A172 (cell line): ENCODE measurements at regions not wholly inside any gene's neighbourhood (a gene's known extent, or its start where the extent isn't known, plus 50 kb on each side); places are given as distances from the start of the nearest gene placed in this dataset.

Source experiments
- DNase-seq: peaks from one replicate; pipeline ENCODE4 v3.0.0-alpha.2; 2015; ENCODE audit warnings: low spot score

- no peak for DNase-seq
Measured at GRCh38 chr22:48752451-48753380, 1075.0 kb downstream of the BRD1 start.

- DNase-seq, result no peak
Measured at GRCh38 chr22:48751539-48752437, 1075.9 kb downstream of the BRD1 start.

- DNase-seq, result no peak
Measured at GRCh38 chr22:48750826-48751440, 1076.7 kb downstream of the BRD1 start.

GRCh38 chr22:48750282-48750681, 1077.4 kb downstream of the BRD1 start:
- DNase-seq, result no peak

- DNase-seq, result no peak
Measured at GRCh38 chr22:48749555-48750227, 1078.0 kb downstream of the BRD1 start.

- DNase-seq, result no peak
Measured at GRCh38 chr22:48748860-48749554, 1078.7 kb downstream of the BRD1 start.

DNA sequence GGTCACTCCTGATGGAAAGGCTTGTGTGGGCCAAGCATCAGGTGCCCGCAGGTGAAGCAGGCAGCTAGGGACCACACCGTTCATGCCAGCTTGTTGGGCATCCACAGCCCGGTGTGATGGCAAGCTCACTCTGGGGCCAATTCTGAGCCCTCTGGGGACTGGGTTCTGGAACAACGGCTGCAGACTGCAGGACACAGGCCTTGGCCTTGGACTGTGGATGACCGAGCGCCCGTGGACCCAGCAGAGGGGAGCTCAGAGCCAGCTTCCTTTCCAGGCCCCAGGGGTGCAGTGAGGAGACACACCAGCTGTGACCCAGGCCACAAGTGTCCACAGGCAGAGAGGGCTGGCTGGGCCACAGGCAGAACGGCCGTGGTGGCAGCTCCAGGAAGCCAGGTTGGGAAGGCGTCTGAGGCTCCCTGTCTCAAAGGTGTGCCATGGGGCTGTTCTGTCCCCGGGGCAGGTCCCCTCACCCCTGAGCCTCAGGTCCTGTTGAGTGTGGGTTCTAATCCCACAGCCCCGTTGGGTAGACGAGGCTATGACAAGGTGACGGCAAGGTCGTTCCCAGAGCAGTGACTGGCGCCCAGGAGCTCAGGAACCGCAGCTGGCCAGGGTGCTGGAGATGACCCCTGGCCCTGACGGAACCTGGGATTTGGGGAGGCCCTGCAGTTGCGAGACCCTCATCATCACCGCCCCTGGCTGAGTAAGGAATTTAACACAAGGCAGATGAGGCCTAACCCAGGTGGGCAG, 1079.4 kb downstream of the BRD1 start:
- no peak for DNase-seq

DNA sequence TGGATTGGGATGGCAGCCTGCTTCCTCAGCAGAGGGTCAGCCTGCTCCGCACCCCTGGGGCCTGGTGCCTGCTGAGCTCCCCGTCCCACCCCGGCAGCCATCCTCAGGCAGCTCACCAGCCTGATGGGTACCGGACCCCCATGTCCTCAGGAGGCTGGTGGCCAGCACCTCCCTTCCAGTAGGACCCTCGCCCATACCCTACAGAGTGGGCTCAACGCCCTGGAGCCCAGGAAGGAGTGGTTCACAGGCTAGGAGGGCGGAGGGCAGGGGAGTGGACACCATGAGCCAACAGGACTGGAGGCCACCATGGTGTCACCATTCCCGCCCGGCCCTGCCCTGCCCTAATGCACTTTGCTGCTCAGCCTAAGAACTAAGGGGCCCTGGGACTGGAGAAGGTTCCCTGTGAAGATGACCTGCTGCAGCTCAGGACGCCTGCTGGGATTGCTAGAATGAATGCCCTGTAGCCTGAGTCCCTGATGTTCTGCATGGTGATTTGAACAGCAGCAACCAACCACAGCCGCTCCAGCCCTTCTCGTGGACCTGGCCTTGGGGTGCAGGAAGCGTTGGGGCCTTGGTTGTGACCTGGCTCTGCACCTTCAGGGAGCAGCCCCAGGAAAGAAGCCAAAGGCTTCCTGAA, 1080.8 kb downstream of the BRD1 start:
- DNase-seq, result no peak

DNA sequence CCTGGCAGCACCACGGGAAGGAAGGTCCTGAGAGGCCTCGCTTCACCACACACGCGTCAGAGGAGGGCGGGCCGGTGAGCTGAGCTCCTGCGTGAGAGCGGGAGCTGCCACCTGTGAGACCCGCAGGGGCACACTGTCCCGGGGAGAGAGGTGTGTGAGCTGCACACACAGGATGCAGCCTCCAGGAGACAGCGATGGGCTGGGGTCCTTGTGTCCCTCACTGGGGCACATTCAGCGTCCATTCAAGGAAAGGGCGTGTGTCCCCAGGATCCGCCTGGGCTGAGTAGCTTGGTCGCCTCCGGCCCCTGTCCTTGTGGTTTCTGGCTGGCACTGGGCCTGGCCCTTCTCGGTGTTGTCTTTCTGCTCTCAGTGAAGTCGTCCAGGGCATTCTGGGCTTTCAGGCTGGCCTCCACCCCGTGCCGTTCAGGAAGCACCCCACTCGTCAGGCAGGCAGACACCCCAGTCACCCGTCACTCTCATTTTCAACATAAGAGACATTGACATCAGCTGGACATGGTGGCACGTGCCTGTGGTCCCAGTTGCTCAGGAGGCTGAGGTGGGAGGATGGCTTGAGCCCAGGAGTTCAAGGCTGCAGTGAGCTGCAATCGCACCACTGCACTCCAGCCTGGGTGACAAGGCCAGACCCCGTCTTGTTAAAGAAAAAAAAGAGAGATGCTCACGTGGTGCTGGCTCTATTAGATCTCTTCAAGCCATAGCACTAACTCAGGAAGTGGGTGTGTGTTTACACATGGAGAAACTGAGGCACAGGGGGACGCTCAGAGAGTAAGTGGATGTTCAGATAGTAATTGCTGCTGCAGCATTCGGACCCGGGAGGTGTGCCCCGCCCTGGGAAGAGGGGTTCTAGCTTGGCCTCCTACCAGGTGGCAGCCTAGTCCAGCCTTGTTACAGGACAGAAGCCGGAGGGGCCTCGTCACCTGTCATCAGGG, 1081.6 kb downstream of the BRD1 start:
- no peak for DNase-seq

GRCh38 chr22:48744967-48745841, 1082.5 kb downstream of the BRD1 start:
- no peak for DNase-seq

- DNase-seq, result no peak
Measured at GRCh38 chr22:48744283-48744641, 1083.4 kb downstream of the BRD1 start.

- DNase-seq, result no peak
Measured at GRCh38 chr22:48743601-48744282, 1083.9 kb downstream of the BRD1 start.

- DNase-seq, result no peak
Measured at GRCh38 chr22:48742556-48743343, 1084.9 kb downstream of the BRD1 start.

DNA sequence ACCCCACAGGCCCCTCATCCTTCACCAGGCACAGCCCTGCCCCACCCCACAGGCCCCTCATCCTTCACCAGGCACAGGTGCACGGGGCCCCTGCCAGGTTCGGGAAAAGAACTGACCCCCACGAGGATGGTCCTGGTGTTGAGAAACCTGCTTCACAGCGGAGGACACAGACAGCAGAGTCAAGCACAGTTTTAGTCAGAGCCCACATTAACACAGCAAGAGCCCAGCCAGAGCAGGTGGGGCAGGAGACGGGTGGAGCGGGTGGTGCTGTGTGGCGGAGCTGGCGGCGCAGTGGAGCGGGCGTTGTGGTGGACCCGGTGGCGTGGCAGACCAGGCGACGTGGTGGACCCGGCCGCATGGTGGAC, 1085.5 kb downstream of the BRD1 start:
- DNase-seq, result no peak

- no peak for DNase-seq
Measured at GRCh38 chr22:48741540-48741939, 1086.1 kb downstream of the BRD1 start.

DNA sequence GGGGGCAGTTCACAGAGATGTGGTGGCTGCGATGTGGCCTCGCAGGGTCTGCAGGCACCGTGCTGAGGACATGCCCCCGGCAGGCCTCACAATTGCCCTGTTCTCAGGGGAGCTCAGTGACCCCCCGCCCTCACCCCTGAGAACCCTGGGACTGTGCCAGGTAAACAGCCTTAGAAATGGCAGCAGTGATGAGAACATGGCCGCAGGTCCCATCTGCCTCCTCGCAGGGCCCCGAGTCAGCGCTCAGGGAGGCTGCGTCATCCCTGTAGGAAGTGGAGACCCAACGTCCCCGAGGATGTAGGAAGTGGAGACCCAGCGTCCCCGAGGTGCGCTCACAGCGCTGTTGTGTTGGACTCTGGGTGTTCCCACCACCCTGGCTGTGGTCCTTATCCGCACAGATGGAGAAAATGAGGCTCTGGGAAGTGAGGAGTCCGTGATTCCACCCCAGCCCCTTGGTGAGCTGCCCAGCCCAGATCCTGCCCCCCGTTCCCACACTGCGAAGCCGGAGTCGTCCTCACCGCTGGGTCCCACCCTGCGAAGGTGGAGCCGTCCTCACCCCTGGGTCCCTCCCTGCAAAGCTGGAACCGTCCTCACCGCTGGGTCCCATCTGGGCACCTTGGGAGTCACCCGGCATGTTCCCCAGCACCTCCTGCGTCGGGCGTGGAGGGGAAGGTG, 1086.8 kb downstream of the BRD1 start:
- DNase-seq, result no peak
